ENCODE measurements at regions not wholly inside any gene's neighbourhood (a gene's known extent, or its start where the extent isn't known, plus 50 kb on each side); places are given as distances from the start of the nearest gene placed in this dataset.

GRCh38 chr4:154078504-154079350, 289.8 kb upstream of the SFRP2 start:
- ATAC-seq: no peak
- TF ChIP-seq EZH2phosphoT487 (IDR thresholded peaks at IDR 0.05; ENCODE audit: borderline replicate concordance, low read length) (no peak), EZH2 (IDR thresholded peaks at IDR 0.05; ENCODE audit: low read length, unreplicated experiment) (no peak), CTCF (conservative IDR thresholded peaks at IDR 0.05; ENCODE audit: low read depth, low read length) (no peak)
- H3K9ac ChIP-seq (ENCODE audit: low read length): no peak overlapping the region
- no peak overlapping the region for H3K27ac ChIP-seq (ENCODE audit: low read length)
- no TSS peak for BruUV-seq (replicated peaks)
- intact Hi-C loops (cut with micrococcal nuclease): no loop called here
- no peaks in the 10 kb centered on the region for H3K9me3 ChIP-seq (ENCODE audit: low read length)
- H3K79me2 ChIP-seq (ENCODE audit: low read length): no peaks in the 10 kb centered on the region
- CTCF ChIA-PET: no interaction called here
- no peak overlapping the region for H3K4me3 ChIP-seq (ENCODE audit: low read length)
- no peaks in the 10 kb centered on the region for H4K20me1 ChIP-seq (ENCODE audit: low read length)
- H3K4me2 ChIP-seq (ENCODE audit: low read length): no peak overlapping the region
- H3K27me3 ChIP-seq (ENCODE audit: low read length): no peaks in the 10 kb centered on the region
- H3K4me1 ChIP-seq (ENCODE audit: insufficient read depth, low read length): peaks cover 3% of the 10 kb centered on the region; the same call in 1 of the 2 replicates
- no peak for DNase-seq
- H2AFZ ChIP-seq (ENCODE audit: low read length): no peak overlapping the region; the same call in 1 of the 2 replicates
- H3K9me2 ChIP-seq (replicated peaks; ENCODE audit: low read length): no peaks in the 10 kb centered on the region
- no peaks in the 10 kb centered on the region for H3K36me3 ChIP-seq (ENCODE audit: low read depth, low read length)
- POLR2A ChIA-PET (ENCODE audit: unreplicated experiment): no interaction called here
- H3F3A ChIP-seq (ENCODE audit: low read length, unreplicated experiment): no peaks in the 10 kb centered on the region

GRCh38 chr4:154076921-154077320, 288.0 kb upstream of the SFRP2 start:
- Histone ChIP-seq H3K36me3 (ENCODE audit: low read depth, low read length) (no peaks in the 10 kb centered on the region), H3K79me2 (ENCODE audit: low read length) (no peaks in the 10 kb centered on the region), H3K27me3 (ENCODE audit: low read length) (no peaks in the 10 kb centered on the region), H3K9me3 (ENCODE audit: low read length) (no peaks in the 10 kb centered on the region), H3K27ac (ENCODE audit: low read length) (no peak overlapping the region), H3K4me1 (ENCODE audit: insufficient read depth, low read length) (no peaks in the 10 kb centered on the region), H4K20me1 (ENCODE audit: low read length) (no peaks in the 10 kb centered on the region), H3F3A (ENCODE audit: low read length, unreplicated experiment) (no peaks in the 10 kb centered on the region), H3K9me2 (replicated peaks; ENCODE audit: low read length) (no peaks in the 10 kb centered on the region), H3K9ac (ENCODE audit: low read length) (no peak overlapping the region), H3K4me3 (ENCODE audit: low read length) (no peak overlapping the region), H3K4me2 (ENCODE audit: low read length) (no peak overlapping the region), H2AFZ (ENCODE audit: low read length) (no peak overlapping the region)
- CTCF ChIA-PET: no interaction called here
- intact Hi-C loops (cut with micrococcal nuclease): no loop called here
- BruUV-seq (replicated peaks): no TSS peak
- no peak for TF ChIP-seq CTCF (conservative IDR thresholded peaks at IDR 0.05; ENCODE audit: low read depth, low read length)
- TF ChIP-seq EZH2phosphoT487 (IDR thresholded peaks at IDR 0.05; ENCODE audit: borderline replicate concordance, low read length): no peak
- no peak for TF ChIP-seq EZH2 (IDR thresholded peaks at IDR 0.05; ENCODE audit: low read length, unreplicated experiment)
- POLR2A ChIA-PET (ENCODE audit: unreplicated experiment): no interaction called here
- ATAC-seq (no peak), DNase-seq (peak; percentile 3)

GRCh38 chr4:154073107-154073822, 284.4 kb upstream of the SFRP2 start:
- Histone ChIP-seq H3K27me3 (ENCODE audit: low read length) (no peaks in the 10 kb centered on the region), H3K4me2 (ENCODE audit: low read length) (no peak overlapping the region), H3K27ac (ENCODE audit: low read length) (no peak overlapping the region), H3K4me1 (ENCODE audit: insufficient read depth, low read length) (no peaks in the 10 kb centered on the region), H3K9me3 (ENCODE audit: low read length) (no peaks in the 10 kb centered on the region), H3K79me2 (ENCODE audit: low read length) (no peaks in the 10 kb centered on the region), H2AFZ (ENCODE audit: low read length) (no peak overlapping the region), H3F3A (ENCODE audit: low read length, unreplicated experiment) (no peaks in the 10 kb centered on the region), H3K36me3 (ENCODE audit: low read depth, low read length) (no peaks in the 10 kb centered on the region), H3K9me2 (replicated peaks; ENCODE audit: low read length) (no peaks in the 10 kb centered on the region), H4K20me1 (ENCODE audit: low read length) (no peaks in the 10 kb centered on the region), H3K9ac (ENCODE audit: low read length) (no peak overlapping the region), H3K4me3 (ENCODE audit: low read length) (no peak overlapping the region)
- POLR2A ChIA-PET (ENCODE audit: unreplicated experiment): no interaction called here
- intact Hi-C loops (cut with micrococcal nuclease): no loop called here
- TF ChIP-seq CTCF (conservative IDR thresholded peaks at IDR 0.05; ENCODE audit: low read depth, low read length) (no peak), EZH2 (IDR thresholded peaks at IDR 0.05; ENCODE audit: low read length, unreplicated experiment) (no peak), EZH2phosphoT487 (IDR thresholded peaks at IDR 0.05; ENCODE audit: borderline replicate concordance, low read length) (no peak)
- no TSS peak for BruUV-seq (replicated peaks)
- ATAC-seq: no peak
- CTCF ChIA-PET: no interaction called here
- peak; percentile 36 for DNase-seq
